CD4-positive, alpha-beta memory T cell (primary cell): ENCODE measurements at regions not wholly inside any gene's neighbourhood (a gene's known extent, or its start where the extent isn't known, plus 50 kb on each side); places are given as distances from the start of the nearest gene placed in this dataset.
A peak's percentile ranks its signal among the peaks of the same experiment; 100 is the strongest.

Source experiments
- CTCF ChIA-PET: fragments of 350-600 bp; sonication (Branson Sonifier 250); formaldehyde crosslinking; loops from one replicate; lab custom pipeline; 2021; ENCODE audit warnings: inconsistent platforms; ENCODE audit not compliant: partially characterized antibody; lab: Charles Lee
- POLR2A ChIA-PET: fragments of 350-600 bp; sonication (Branson Sonifier 250); formaldehyde crosslinking; loops from one replicate; lab custom pipeline; 2021; ENCODE audit not compliant: partially characterized antibody; lab: Charles Lee
- DNase-seq, 5 donors: peaks; one replicate each; pipeline versions ENCODE4 v3.0.0 to v3.0.0-alpha.2; 2020 to 2022; ENCODE audit warnings: mixed read lengths in 1 of 5
- H3K27ac ChIP-seq: one replicate; pipeline ENCODE4 v1.7.0; 2013; ENCODE audit warnings: low read depth, low read length
- H3K27me3 ChIP-seq: 2 replicates; pipeline ENCODE4 v1.7.0; 2013; ENCODE audit warnings: mild to moderate bottlenecking, low read length, moderate library complexity; ENCODE audit not compliant: insufficient read depth
- H3K36me3 ChIP-seq: 2 replicates; pipeline ENCODE4 v1.7.0; 2013; ENCODE audit warnings: mild to moderate bottlenecking, low read length, moderate library complexity; ENCODE audit not compliant: insufficient read depth
- H3K4me1 ChIP-seq: 2 replicates; pipeline ENCODE4 v1.7.0; 2013; ENCODE audit warnings: mild to moderate bottlenecking, low read length, moderate library complexity; ENCODE audit not compliant: insufficient read depth
- H3K4me3 ChIP-seq, 2 donors: one replicate each; pipeline ENCODE4 v1.7.0; 2013; ENCODE audit warnings: low read length in 2 of 2, mild to moderate bottlenecking in 1 of 2
- H3K9me3 ChIP-seq, 2 donors: one replicate each; pipeline ENCODE4 v1.7.0; 2013; ENCODE audit warnings: low read length in 2 of 2, control low read depth in 1 of 2; ENCODE audit not compliant: control insufficient read depth in 1 of 2
- H3K27ac Mint-ChIP-seq, 7 donors: one replicate each; pipeline ENCODE4 v1.8.0; 2020 to 2021; ENCODE audit warnings: mixed read lengths in 7 of 7, mild to moderate bottlenecking in 6 of 7, inconsistent platforms in 3 of 7, moderate library complexity in 3 of 7
- H3K27me3 Mint-ChIP-seq, 2 donors: one replicate each; pipeline ENCODE4 v1.8.0; 2020 to 2021; ENCODE audit warnings: mixed read lengths in 2 of 2
- H3K36me3 Mint-ChIP-seq, 2 donors: one replicate each; pipeline ENCODE4 v1.8.0; 2020 to 2021; ENCODE audit warnings: mixed read lengths in 2 of 2, inconsistent platforms in 1 of 2, mild to moderate bottlenecking in 1 of 2
- H3K4me1 Mint-ChIP-seq, 4 donors: one replicate each; pipeline ENCODE4 v1.8.0; 2020 to 2021; ENCODE audit warnings: mixed read lengths in 4 of 4, mild to moderate bottlenecking in 1 of 4
- H3K4me3 Mint-ChIP-seq, 8 donors: one replicate each; pipeline ENCODE4 v1.8.0; 2020 to 2021; ENCODE audit warnings: mixed read lengths in 8 of 8, mild to moderate bottlenecking in 7 of 8, moderate library complexity in 6 of 8, inconsistent platforms in 3 of 8
- H3K9me3 Mint-ChIP-seq, 8 donors: one replicate each; pipeline ENCODE4 v1.8.0; 2020 to 2021; ENCODE audit warnings: mixed read lengths in 8 of 8, mild to moderate bottlenecking in 5 of 8, inconsistent platforms in 3 of 8, moderate library complexity in 1 of 8
- intact Hi-C: fragments of 100-400 bp; cut with micrococcal nuclease; formaldehyde crosslinking; loops from one replicate; pipeline ENCODE4 v1.15.1; 2023

DNA sequence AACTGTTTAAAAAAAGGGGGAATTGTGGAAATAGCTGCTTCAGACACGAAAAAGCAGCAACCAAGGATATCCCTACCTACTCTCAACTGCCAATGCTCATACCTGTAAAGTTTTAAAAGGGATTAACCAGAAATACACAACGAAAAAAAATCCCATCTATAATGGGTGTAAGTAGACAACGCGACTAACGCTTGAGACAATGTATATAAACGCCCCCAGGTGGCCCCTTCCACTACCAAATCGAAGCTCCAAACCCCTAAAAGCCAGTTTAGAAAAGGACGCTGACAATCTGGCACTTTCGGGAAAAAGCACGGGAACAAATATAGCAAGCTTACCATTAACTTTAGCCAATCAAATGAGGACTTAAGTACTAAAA lies 94.5 kb upstream of the BTN3A2 start:
- POLR2A ChIA-PET, result interaction anchor here (0.8 to 9.6 kb wide), 22 partner anchors 11 to 1622 kb away, joined by 3 to 497 read pairs (median 68); a partner anchor contains a TSS

DNA sequence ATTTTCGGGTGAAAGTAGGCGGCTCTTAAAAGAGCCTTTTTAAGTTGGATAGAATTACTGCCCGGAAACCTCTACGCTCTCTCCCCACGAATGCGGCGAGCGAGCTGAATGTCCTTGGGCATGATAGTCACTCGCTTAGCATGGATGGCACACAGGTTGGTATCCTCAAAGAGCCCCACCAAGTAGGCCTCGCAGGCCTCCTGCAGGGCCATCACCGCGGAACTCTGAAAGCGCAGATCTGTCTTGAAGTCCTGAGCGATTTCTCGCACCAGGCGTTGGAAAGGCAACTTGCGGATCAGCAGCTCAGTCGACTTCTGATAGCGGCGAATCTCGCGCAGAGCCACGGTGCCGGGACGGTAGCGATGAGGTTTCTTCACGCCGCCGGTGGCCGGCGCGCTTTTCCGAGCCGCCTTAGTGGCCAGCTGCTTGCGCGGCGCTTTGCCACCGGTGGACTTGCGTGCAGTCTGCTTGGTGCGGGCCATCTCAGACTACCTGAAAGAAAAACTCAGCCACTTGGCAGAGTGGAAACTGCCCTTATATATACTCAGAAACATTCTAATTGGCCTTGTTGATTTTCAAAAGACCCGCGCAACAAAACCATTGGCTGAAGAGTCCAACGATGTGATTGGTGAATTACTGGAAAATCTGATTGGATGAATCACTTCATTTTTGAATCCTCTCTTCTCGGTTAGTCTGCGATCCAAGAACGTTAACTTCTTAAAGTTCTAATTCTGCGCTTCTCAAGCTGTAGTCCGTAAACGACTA lies 93.9 kb upstream of the BTN3A2 start:
- peak overlapping the region in 5 of 7 donors; percentile 68 to 97 (median 82) for H3K27ac Mint-ChIP-seq
- peak; percentile 84 to 87 (median 85) for DNase-seq
- peaks cover 31% of the 10 kb centered on the region for H3K4me1 ChIP-seq

More for the DNA sequence above, 94.5 kb upstream of the BTN3A2 start:
- DNase-seq, result no peak
- Histone ChIP-seq H3K27me3 (no peaks in the 10 kb centered on the region), H3K36me3 (no peaks in the 10 kb centered on the region), H3K4me1 (peaks cover 31% of the 10 kb centered on the region), H3K4me3 (peak overlapping the region in 1 of 2 donors; percentile 65), H3K9me3 (no peaks in the 10 kb centered on the region), H3K27ac (peak overlapping the region; percentile 83)
- peak overlapping the region in 5 of 7 donors; percentile 66 to 82 (median 76) for H3K27ac Mint-ChIP-seq
- H3K36me3 Mint-ChIP-seq, result no peaks in the 10 kb centered on the region
- H3K27me3 Mint-ChIP-seq, result no peaks in the 10 kb centered on the region
- peaks cover 0 to 22% (median 15%) of the 10 kb centered on the region in 4 donors for H3K4me1 Mint-ChIP-seq
- CTCF ChIA-PET, result interaction anchor here (0.8 to 7.0 kb wide), 15 partner anchors 9 to 248 kb away, joined by 3 to 41 read pairs (median 4); a partner anchor contains a TSS
- peak overlapping the region in 2 of 8 donors; percentile 42 to 85 for H3K4me3 Mint-ChIP-seq
- intact Hi-C loops, result loop anchor here (5.0 kb wide), 3 partner anchors 228 to 877 kb away; a partner anchor contains a TSS
- H3K9me3 Mint-ChIP-seq, result peaks cover 0 to 6% (median 0%) of the 10 kb centered on the region in 8 donors

DNA sequence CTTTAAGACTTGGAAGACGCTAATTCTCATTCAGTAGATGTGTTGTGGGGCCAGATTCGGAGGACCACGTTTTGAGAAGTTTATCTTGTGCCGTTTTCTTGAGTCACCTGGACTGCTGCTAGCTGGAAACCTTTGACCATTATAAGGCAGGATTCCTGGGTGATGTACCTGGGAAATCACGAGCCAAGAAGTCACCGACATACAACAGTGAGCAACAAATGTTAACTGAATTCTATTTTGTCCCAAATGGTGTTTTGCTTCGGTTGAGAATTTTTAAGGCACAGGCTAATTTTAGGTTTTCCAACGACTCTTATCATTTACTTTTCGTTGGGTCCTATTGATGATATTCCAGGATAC lies 93.4 kb upstream of the BTN3A2 start:
- Mint-ChIP-seq H3K36me3 (no peaks in the 10 kb centered on the region), H3K27ac (peak overlapping the region in 2 of 7 donors; percentile 91 to 97), H3K9me3 (peaks cover 0 to 6% (median 0%) of the 10 kb centered on the region in 8 donors), H3K4me1 (peaks cover 0 to 22% (median 15%) of the 10 kb centered on the region in 4 donors), H3K4me3 (peak overlapping the region in 1 of 8 donors; percentile 85), H3K27me3 (no peaks in the 10 kb centered on the region)
- CTCF ChIA-PET, result interaction anchor here (0.8 to 7.0 kb wide), 10 partner anchors 13 to 147 kb away, joined by 3 to 41 read pairs (median 10); a partner anchor contains a TSS
- POLR2A ChIA-PET, result interaction anchor here (1.2 to 9.6 kb wide), 34 partner anchors 12 to 1621 kb away, joined by 3 to 497 read pairs (median 34); a partner anchor contains a TSS
- Histone ChIP-seq H3K4me1 (peaks cover 31% of the 10 kb centered on the region), H3K36me3 (no peaks in the 10 kb centered on the region), H3K27me3 (no peaks in the 10 kb centered on the region), H3K4me3 (peak overlapping the region; percentile 53 to 65), H3K27ac (peak overlapping the region; percentile 83), H3K9me3 (no peaks in the 10 kb centered on the region)
- DNase-seq, result no peak
- intact Hi-C loops, result loop anchor here (1.0 to 5.0 kb wide), 14 partner anchors 14 to 876 kb away; partner anchors contain the start of gene ABT1

More for the DNA sequence above, 93.9 kb upstream of the BTN3A2 start:
- Mint-ChIP-seq H3K36me3 (no peaks in the 10 kb centered on the region), H3K27me3 (no peaks in the 10 kb centered on the region), H3K9me3 (peaks cover 0 to 6% (median 0%) of the 10 kb centered on the region in 8 donors), H3K4me1 (peaks cover 0 to 22% (median 15%) of the 10 kb centered on the region in 4 donors), H3K4me3 (peak overlapping the region in 1 of 8 donors; percentile 85)
- H3K27ac ChIP-seq, result peak overlapping the region; percentile 83
- no peaks in the 10 kb centered on the region for H3K9me3 ChIP-seq
- no peaks in the 10 kb centered on the region for H3K36me3 ChIP-seq
- ChIA-PET CTCF (interaction anchor here (0.8 to 7.0 kb wide), 17 partner anchors 9 to 248 kb away, joined by 3 to 41 read pairs (median 4); a partner anchor contains a TSS), POLR2A (interaction anchor here (1.0 to 9.6 kb wide), 30 partner anchors 12 to 1622 kb away, joined by 3 to 497 read pairs (median 38); a partner anchor contains a TSS)
- intact Hi-C loops, result loop anchor here (1.0 to 5.0 kb wide), 7 partner anchors 21 to 876 kb away; a partner anchor contains a TSS
- peak overlapping the region; percentile 53 to 65 for H3K4me3 ChIP-seq
- H3K27me3 ChIP-seq, result no peaks in the 10 kb centered on the region

DNA sequence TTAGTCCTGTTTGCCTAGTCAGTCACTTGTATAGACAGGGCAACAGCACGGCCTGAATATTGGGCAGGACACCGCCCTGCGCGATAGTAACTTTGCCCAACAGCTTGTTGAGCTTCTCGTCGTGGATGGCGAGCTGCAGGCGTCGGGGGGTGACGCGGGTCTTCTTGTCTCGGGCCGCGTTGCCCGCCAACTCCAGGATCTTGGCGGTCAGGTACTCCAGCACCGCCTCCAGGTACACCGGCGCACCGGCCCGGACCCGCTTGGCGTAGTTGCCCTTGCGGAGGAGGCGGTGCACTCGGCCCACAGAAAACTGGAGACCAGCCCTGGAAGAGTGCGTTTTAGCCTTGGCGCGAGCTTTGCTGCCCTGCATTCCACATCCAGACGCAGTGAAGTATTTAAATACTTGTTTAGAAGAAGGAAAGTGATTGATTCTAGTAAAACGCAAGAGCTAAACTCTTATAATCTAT lies 92.8 kb upstream of the BTN3A2 start:
- POLR2A ChIA-PET, result interaction anchor here (0.6 to 9.6 kb wide), 55 partner anchors 8 to 1621 kb away, joined by 3 to 497 read pairs (median 12); partner anchors contain the start of gene HMGN4
- peaks cover 0 to 6% (median 0%) of the 10 kb centered on the region in 8 donors for H3K9me3 Mint-ChIP-seq
- Histone ChIP-seq H3K4me3 (peak overlapping the region; percentile 53 to 65), H3K4me1 (peaks cover 31% of the 10 kb centered on the region), H3K36me3 (no peaks in the 10 kb centered on the region), H3K27ac (peak overlapping the region; percentile 83), H3K27me3 (no peaks in the 10 kb centered on the region), H3K9me3 (no peaks in the 10 kb centered on the region)
- intact Hi-C loops, result loop anchor here (1.0 to 5.0 kb wide), 10 partner anchors 13 to 875 kb away; partner anchors contain the start of gene ABT1
- DNase-seq, result peak in 2 of 5 donors; percentile 55 to 75
- H3K4me1 Mint-ChIP-seq, result peaks cover 0 to 22% (median 15%) of the 10 kb centered on the region in 4 donors
- H3K27me3 Mint-ChIP-seq, result no peaks in the 10 kb centered on the region
- peak overlapping the region in 2 of 7 donors; percentile 91 to 97 for H3K27ac Mint-ChIP-seq
- no peaks in the 10 kb centered on the region for H3K36me3 Mint-ChIP-seq
- peak overlapping the region in 1 of 8 donors; percentile 85 for H3K4me3 Mint-ChIP-seq
- CTCF ChIA-PET, result interaction anchor here (0.7 to 7.0 kb wide), 12 partner anchors 13 to 246 kb away, joined by 3 to 41 read pairs (median 8); a partner anchor contains a TSS

DNA sequence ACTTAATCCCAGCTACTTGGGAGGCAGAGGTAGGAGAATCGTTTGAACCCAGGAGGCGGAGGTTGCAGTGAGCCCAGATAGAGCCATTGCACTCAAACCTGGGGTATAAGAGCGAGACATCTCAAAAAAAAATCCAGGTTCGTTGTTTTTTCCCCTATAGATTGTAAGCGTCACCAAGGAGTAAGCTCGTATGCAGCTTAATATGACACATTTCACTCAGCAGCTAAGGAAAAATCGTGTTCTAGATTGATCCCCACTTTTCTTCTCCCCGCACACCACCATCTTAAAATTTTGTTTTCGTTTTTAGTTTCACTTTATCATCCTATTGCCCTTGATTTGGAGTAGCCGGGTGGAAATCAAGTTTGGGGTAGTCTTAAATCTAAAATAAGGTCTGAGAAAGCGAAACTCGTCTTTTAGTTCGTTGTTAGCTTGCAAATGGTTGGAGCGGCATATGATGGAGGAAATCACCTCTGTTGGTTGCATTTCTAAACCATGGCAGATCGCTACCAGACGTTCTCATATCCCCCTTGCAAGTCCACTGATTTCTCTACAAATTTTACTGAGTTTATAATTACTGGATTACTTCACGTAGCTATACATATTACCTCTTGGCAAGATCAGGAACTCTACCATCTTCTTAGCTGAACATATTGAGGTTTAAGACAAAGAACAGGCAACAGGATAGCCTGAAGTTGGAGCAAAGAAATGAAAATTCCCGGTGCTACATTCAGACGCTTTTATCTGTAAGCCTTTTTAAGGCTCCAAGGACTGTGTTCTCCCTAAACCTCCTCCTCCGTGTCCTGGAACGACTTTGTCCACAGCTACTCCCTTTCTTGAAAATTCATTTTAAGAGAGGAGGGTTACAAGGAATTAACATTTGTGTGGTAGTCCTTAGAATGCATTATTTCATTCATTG lies 91.1 kb upstream of the BTN3A2 start:
- no peaks in the 10 kb centered on the region for H3K27me3 ChIP-seq
- H3K9me3 ChIP-seq, result no peaks in the 10 kb centered on the region
- DNase-seq, result peak; percentile 71 to 82 (median 76)
- no peak overlapping the region for H3K4me3 Mint-ChIP-seq
- H3K27me3 Mint-ChIP-seq, result no peaks in the 10 kb centered on the region
- peaks cover 0 to 22% (median 15%) of the 10 kb centered on the region in 4 donors for H3K4me1 Mint-ChIP-seq
- H3K36me3 Mint-ChIP-seq, result no peaks in the 10 kb centered on the region
- H3K4me3 ChIP-seq, result peak overlapping the region; percentile 38 to 66
- POLR2A ChIA-PET, result interaction anchor here (0.9 to 9.6 kb wide), 54 partner anchors 10 to 1619 kb away, joined by 3 to 497 read pairs (median 10); partner anchors contain the start of gene HMGN4
- peaks cover 0 to 6% (median 0%) of the 10 kb centered on the region in 8 donors for H3K9me3 Mint-ChIP-seq
- CTCF ChIA-PET, result interaction anchor here (0.7 to 7.0 kb wide), 15 partner anchors 11 to 1536 kb away, joined by 3 to 41 read pairs (median 7); a partner anchor contains a TSS
- no peak overlapping the region for H3K27ac Mint-ChIP-seq
- peak overlapping the region; percentile 83 for H3K27ac ChIP-seq
- H3K36me3 ChIP-seq, result no peaks in the 10 kb centered on the region
- peaks cover 31% of the 10 kb centered on the region for H3K4me1 ChIP-seq
- intact Hi-C loops, result loop anchor here (1.0 to 5.0 kb wide), 4 partner anchors 39 to 873 kb away; a partner anchor contains a TSS

DNA sequence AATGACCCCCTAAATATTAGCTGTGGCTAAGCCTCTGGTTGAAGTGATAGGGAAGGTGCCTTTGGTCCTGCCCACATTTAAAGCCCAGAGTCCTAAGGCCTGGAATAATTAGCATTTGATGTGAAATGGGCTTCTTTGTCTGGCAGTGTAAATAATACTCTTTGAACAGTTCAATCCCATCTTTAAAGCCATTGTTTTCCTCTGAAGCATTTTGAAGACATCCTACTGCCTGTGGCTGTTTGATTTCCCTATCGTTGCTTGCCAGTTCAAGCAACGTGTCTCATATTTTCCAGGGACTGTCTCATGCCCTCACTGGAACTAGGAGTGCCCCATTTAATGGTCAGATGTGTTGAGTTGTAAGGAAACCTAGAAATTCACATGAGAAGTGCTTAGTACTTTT lies 89.3 kb upstream of the BTN3A2 start:
- DNase-seq, result no peak
- CTCF ChIA-PET, result interaction anchor here (1.1 to 7.0 kb wide), 4 partner anchors 9 to 102 kb away, joined by 3 to 41 read pairs (median 22); a partner anchor contains a TSS
- Mint-ChIP-seq H3K4me3 (no peak overlapping the region), H3K36me3 (no peaks in the 10 kb centered on the region), H3K9me3 (peaks cover 0 to 6% (median 0%) of the 10 kb centered on the region in 8 donors), H3K4me1 (peaks cover 0 to 16% (median 9%) of the 10 kb centered on the region in 4 donors), H3K27me3 (no peaks in the 10 kb centered on the region), H3K27ac (peak overlapping the region in 3 of 7 donors; percentile 32 to 62 (median 44))
- Histone ChIP-seq H3K4me3 (no peak overlapping the region), H3K4me1 (peaks cover 25% of the 10 kb centered on the region), H3K9me3 (no peaks in the 10 kb centered on the region), H3K36me3 (no peaks in the 10 kb centered on the region), H3K27me3 (no peaks in the 10 kb centered on the region), H3K27ac (no peak overlapping the region)
- intact Hi-C loops, result no loop called here
- POLR2A ChIA-PET, result interaction anchor here (0.6 to 9.6 kb wide), 14 partner anchors 8 to 1555 kb away, joined by 3 to 497 read pairs (median 106); a partner anchor contains a TSS
